Activated CD8-positive, alpha-beta memory T cell treated with anti-CD3 and anti-CD28 coated beads, Interleukin-2, amount 50 U/mL, for 1 hour (primary cell): ENCODE measurements at regions not wholly inside any gene's neighbourhood (a gene's known extent, or its start where the extent isn't known, plus 50 kb on each side); places are given as distances from the start of the nearest gene placed in this dataset.

ENCODE experiments used
- DNase-seq: peaks from one replicate; pipeline ENCODE4 v3.0.0-alpha.2; 2020; ENCODE audit errors: extremely low read depth

DNA sequence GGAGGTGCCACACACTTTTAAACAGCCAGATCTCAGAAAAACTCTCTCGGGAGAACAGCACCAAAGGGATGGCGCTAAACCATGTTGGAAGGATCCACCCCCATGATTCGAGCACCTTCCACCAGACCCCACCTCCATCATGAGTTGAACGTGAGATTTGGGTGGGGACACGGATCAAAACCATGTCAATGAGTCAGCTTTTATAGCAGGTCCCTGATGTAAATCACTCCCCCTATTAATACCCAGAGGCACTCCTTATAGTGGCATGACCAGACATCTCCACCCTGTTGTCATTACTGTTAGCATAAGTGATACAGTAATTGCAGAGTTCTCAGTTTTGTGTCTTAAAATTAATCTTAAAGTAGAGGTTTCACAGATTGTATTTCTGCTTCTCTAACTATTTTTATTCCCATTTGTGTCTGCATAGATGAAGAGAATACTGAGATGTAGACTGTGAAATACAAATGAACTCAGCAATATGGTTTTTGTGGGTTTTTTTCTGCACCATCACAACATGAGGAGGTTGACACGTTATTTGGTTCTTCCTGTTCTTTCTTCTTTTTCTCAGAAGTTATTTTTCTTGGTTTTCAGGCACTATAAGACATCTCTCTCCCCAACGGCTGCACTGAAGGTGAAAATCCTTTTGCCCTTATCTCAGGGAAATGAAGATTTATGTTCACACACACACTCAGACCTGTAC lies 218.2 kb downstream of the ARL4C start:
- DNase-seq, result no peak

DNA sequence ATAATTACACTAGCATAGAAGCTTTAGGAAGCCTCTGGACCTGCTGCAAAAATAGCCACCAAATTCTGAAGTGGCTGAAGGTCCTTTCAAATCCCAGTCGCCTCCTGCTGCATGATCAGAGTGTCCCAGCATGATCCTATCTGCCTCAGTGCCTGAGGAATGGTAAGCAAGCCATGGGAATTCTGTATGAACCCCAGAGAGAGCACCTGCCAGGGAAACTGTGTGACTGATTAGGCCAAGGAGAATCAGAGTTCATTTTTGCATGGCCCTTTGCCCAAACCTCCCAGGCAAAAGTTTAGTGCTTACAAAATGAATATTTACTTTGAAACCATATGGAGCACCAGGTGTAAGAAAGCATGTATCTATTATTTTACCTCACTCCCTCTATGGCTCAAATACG lies 221.4 kb downstream of the ARL4C start:
- DNase-seq, result no peak

DNA sequence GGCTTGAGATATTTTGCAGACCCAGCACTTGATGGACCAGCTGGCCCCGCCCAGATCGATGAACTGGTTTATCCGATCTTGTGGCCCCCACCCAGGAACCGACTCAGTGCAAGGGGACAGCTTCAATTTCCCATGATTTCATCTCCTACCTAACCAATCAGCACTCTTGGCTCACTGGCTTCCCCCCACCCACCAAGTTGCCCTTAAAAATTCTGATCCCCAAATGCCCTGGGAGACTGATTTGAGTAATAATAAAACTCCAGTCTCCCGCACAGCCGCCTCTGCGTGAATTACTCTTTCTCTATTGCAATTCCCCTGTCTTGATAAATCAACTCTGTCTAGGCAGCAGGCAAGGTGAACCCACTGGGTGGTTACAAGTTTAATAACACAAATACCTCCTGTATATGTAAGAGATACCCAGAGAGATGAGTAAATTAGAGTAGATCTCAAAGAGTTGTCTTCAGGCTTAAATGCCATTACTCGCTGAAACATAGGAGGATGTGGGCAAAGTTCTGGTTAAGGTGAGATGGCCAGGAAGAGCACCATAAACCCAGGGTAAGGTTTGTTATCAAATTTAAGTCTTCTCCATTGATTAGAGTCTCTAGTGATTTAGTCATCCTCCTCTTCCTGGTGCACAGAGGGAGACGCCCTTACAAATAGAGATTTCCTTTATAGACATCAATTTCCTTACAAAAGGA lies 222.8 kb downstream of the ARL4C start:
- no peak for DNase-seq

DNA sequence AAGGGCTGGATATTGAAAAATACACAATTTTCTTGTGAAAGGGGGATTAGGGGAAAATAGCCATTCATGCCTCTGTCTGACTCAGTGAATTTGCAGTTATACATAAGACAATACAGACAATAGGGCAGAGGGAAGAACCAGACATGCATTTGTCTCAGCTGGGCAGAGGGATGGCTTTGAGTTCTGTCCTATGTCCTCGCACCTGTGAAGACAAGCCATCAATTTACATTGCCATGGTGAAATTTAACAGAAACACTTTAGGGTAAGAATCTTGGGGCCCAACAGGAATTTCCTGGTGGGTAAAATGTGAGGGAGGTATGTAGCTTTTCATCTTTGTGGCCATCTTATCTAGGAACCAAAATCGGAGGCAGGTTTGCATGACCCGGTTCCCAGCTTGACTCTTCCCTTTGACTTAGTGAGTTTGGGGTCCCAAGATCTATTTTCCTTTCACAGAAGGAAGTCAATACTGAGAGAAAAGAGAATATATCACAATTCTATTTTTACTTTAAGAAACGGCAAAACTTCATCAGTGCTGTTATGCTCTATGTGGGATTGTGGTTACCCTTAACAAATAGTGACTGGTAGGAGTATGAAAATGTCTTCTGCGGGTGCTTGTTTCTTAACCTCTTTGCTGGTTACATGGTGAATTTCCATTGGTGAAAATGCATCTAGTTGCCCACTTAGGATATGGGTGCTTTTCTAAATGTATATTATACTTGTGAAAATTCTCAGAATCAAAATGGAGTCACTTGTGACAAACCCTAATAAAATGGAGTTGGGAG lies 221.8 kb downstream of the SPP2 start:
- DNase-seq, result no peak

DNA sequence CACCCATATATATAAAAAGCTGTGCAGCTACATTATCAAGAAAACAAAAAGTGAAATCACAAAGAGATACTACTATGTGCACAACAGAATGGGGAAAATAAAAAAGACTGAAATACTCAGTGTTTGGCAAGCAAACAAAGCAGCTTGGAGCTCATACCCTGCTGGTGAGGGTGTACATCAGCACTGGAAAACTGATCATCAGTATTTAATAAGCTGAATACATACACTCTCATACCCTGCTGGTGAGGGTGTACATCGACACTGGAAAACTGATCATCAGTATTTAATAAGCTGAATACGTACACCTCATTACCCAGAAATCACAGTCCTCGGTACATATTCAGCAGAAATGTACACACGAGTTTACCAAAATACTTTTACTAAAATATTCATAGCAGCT lies 220.8 kb downstream of the SPP2 start:
- no peak for DNase-seq

DNA sequence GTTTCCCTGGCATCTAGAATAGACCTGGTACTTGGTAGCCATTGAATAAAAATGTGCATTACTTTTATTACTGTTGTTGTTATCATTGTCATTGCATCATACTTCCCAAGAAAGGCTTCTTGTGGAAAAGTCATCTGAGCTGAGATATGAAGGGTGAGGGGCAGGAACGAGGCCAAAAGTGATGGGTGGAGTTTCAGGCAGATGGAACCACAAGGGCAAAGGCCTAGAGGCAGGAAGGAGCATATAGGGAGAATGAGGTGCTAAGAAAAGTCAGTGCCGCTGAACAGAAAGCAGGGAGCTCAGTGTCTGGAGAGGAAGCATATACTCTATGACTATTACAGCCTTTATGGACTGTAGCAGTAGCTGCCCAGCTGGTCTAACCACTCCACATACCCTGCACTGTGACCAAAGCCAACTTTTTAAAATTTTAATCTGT lies 219.3 kb downstream of the SPP2 start:
- no peak for DNase-seq

DNA sequence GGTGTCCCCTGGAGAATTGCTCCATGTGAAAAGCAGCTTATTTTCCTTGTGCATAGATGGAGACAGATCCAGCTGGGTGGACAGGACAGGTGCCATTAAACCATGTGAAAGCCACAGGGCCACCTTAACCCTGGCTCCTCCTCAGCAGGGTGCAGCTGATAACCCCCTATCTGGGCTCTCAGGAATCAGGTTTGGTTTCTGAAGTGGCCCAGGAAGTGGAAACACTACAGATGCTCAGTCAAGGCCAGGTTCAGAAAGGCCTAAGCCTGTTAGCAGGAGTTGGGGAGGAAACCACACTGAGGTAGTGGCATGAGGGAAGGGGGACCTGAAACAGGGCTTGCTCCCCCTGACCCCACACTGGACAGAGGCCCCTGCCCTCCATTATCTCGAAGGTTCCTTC lies 217.0 kb downstream of the SPP2 start:
- no peak for DNase-seq

DNA sequence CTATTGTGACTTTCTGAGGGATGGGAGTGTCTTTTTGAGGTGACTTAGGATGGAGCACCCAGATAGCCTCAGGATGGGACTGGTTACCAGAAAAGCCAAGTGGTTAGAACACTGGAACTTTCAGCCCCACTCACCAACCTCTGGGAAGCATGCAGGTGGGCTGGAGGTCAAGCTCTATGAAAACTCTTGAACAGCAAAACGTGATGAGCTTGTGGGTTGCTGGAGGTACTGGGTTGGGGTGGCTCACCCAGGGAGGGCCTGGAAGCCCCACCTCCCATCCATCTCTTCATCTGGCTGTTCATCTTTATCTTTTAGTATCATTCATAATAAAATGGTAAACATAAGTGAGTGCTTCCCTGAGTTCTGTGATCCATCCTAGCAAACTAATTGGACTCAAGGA lies 216.4 kb downstream of the SPP2 start:
- no peak for DNase-seq

DNA sequence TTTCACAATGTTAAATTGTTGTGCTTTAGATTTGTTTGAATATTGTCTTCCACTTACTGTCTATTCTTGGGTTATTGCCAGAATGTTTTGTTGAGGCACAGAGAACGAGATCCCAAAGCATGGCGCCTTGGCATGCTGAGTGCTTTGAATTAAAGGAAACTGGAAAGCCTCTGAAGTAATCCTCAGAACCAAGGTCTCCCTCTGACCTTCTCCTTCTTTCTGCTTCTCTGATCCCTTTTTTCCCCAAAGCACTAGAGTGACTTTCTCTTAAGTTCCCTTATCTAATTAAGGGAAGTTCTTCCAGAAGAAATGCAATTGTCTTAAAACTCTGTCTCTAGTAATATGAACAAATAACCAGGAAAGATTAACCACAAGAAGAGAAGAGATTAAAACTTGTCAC lies 214.7 kb downstream of the SPP2 start:
- DNase-seq, result no peak

DNA sequence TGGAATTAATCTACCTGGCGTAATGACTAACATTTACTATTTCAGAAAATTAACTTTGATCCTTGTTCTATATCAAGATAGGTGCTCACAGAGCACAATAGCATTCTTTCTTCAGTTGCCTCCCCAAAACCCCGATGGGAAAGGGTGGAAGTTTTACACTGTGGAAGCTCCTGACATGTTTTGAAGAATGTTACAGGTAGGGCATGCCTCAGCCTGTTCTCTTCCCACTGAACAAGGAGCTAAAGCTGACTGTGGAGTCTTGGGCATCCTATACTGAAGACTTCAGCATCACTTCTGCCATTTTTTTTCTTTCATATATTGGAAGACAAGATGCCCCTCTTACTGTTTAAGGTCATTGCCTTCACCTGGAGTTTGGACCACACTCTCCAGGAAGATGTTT lies 211.2 kb downstream of the SPP2 start:
- no peak for DNase-seq

DNA sequence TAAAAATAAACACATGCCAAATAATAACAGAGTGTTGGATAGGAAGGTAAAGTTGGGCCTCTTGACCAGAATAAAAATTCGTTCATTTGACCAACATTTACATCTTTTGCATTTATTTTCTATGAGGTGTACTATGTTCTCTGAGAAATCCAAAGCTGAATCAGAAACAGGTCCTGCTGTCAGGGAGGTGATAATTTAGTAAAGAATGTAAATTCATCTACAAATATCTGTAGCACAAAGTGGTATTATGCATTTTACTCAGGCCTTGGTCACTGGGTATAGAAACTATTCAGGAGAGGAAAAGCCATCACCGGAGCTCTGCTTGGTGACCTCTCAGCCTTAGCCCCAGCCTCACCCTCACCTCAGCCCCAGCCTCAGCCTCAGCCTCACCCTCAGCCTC lies 208.9 kb downstream of the SPP2 start:
- no peak for DNase-seq

DNA sequence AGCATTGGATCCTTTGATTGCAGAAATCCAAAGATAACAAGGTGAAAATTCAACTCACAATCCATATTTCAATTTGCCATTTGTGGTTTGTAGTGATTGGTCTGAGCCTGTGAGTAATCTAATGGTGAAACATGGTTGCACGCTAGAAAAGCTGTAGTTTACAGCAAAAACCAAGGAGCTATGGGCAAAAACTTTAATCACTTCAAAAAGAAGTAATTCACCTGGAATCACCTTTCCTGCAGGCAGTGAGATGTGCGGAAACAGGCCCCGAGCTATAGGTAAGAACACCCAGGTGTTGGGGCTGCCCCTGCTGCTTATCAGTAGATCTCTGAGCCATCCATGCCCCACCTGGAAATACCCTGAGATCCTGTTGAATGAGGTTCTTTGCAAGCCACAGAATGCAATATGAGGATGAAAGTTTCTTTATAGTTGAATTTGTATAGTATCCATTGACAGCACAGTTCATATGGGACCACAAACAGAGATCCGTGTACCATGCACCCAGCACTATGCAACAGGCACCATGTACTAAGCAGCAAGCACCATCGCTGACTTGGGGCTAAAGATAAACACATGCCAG lies 208.2 kb downstream of the SPP2 start:
- DNase-seq, result no peak

DNA sequence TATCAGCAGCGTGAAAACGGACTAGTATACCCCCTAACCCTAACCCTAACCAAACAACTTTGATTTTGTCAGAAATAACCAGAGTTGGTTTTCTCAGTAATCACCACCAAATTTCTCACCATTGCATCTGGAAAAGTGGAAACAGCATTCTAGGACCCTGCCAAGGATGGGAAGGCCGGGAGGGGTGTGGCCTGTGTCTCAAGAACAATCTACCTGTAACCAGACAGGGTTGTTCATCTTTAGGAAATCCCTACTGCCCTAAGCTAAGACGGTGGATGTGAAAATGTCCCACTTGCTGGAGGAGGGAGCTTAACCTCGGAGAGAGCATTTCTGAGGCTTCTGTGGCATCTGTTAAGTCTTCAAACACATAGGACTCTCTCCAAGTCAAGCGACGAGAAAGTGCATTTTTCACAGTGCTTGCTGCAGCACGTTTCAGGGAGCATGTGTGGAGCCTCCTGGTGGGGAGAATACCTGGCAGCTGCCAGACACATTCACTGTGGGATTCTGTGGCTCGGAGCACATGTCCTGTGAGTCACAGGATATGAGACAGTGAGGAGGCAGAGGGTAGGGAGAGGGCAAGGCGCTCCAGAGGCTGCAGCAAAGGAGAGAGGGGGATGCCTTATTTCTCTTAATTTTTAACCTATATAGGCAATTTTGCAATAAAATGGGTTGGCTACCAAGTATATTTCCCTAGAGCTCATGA lies 207.5 kb downstream of the SPP2 start:
- DNase-seq, result no peak

DNA sequence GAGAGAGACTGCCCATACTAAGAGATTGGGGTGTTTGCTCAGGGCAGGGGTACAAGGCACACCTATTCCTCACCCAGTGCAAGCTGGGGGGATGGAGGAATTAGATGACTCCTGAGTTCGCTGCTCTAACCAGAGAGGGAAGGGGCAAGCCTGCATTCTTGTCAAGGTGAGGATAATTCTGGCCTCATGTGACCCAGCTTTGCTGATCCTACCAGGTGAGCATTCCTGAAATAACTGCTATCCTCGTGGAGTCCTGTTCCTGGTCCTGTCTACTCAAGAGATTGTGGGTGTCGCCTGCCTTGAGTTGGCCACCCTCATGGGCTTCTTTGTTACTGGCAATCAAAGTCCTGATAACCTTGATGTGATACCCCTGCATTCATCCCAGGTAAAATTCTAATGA lies 206.0 kb downstream of the SPP2 start:
- DNase-seq, result no peak

DNA sequence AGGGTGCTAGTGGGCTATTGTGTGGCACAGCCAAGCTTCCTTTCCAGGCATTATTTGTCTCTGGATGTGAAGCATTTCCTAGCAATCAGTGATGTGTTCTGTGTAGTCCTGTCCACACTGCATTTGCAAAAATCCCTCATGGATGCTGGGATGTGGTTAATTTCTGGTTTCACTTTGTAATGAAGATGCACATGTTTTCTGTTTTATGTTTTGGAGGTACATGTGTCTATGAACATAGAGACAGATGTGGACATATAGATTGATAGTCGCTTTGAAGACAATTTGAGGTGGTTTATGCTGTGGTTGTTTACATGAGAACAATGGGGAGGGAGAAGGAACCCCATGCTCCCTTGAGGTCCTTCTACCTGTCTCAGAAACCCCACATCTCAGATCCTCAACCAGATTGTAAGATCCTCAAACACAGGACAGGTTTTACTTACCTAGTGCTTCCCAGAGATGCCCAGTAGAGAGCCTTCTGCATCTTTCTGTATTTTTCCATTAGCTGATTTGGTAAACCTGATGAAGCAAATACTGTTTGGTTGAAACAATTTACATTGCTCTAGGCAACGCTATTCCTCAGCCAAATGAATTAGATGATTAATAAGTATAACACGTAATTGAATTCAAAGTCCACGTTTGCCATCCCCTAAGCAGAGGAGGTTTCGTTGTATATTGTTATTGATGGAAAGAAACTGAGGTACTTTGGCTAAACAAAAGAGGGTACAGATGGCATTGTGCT lies 204.4 kb downstream of the SPP2 start:
- DNase-seq, result no peak

DNA sequence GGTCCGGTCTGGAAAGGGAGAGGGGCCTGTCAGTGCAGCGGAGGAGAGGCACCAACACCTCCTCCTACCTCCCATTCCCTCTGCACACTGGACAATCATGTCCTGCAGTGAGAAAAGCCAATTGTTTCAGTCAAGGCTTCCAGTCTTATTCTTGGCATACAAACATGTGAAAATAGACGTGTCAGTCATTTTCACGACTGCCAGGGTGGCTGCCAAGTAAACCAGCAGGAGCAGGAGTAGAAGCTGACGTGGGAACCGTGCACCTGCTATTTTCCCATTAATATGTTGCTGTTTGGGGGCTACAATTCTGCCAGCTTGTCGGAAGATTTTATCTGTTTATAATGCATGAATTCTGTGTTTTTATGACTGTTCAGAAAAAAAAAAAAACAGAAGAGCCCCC lies 202.3 kb downstream of the SPP2 start:
- DNase-seq, result no peak

DNA sequence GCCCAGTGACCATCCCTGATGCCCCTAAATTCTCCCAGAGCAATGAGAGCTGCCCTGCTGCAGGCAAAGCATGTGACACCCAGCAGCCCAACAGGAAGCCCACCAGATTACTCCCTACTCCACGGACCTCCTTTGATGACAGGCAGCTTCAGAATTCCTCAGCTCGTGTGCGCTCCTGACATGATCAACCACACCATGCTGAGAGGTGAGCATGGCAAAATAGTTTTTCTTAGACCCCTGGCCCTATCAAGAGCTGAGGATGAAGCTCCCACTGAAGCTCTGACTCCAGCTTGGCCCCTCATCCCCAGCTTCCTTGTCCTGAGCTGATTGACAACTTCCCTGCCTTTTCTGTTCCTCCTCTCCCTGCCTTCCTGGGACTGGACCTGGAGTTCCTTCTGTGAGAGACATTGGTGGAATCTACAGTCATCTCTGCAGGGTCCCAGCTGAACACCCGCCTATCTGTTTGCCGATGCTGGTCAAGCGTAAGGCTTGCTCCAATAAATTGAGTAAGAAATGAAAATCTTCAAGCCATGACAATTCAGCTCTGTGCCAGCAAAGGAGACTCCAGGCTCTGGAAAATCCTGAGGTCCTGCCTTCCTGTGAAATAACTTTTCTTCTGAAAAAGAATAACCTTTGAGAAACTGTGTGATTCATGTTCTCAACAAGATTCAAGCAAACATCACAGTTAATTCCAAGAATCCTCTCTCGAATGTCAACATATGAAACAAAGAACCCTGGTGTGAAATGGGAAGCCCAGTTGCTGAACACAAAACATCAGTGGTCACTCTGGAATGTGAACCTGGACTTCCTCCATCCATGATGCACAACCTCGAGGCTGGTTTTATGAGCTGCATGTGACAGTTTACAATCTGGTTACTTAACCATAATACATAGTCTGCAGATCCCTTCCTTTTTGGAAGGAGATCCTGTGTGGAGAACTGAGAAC lies 201.1 kb downstream of the SPP2 start:
- DNase-seq, result no peak

DNA sequence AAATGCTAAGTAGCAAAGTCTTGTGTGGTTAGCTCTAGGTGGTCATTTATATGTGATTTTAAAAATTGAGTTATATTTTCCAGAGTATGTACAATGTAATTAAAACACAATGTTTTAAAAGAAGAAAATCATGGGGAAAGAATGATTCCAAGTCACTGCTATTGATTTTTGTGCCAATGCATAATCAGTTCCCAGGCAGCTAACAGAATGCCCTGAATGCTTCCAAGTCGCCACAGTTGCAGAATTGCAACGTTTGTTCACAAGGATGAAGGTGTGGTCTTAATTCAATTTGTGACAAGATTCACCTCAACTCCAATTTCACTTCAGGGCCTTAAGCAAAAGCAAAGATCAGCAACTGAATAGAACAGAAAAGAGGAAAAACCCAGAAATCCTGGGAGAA lies 200.4 kb downstream of the SPP2 start:
- no peak for DNase-seq

DNA sequence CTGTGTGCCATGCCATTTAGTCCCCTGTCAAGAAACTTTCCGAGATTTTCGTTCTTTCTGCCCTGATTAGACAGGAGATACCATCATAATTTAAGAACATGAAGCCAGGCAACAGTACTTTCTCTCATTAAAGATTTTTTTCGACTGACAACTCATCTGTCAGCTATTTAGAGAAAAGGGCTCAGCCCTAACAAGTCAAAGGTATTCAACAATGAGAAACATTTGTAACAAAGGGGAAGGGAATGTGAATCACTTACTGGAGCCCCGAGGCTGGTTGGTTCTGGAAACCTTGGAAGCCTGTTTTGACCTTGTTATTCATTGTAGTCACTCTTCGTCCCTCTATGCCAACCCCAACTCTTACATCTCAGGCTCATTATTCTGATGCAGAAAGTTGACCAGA lies 199.4 kb downstream of the SPP2 start:
- DNase-seq, result no peak
